NB4 (cell line): ENCODE measurements at regions not wholly inside any gene's neighbourhood (a gene's known extent, or its start where the extent isn't known, plus 50 kb on each side); places are given as distances from the start of the nearest gene placed in this dataset.

Source experiments
- CTCF ChIP-seq: IDR thresholded peaks from one replicate; pipeline ENCODE4 v1.5.1; 2012; ENCODE audit warnings: low read depth, low read length
- MAX ChIP-seq: IDR thresholded peaks from 2 replicates; pipeline ENCODE4 v1.6.1; 2011; ENCODE audit warnings: low read depth, low read length

- TF ChIP-seq CTCF: no peak
- no peak for TF ChIP-seq MAX
Measured at GRCh38 chr12:105834496-105834895, 304.3 kb downstream of the NUAK1 start.
